Retina (tissue), 1 donor: ENCODE measurements at regions not wholly inside any gene's neighbourhood (a gene's known extent, or its start where the extent isn't known, plus 50 kb on each side); places are given as distances from the start of the nearest gene placed in this dataset.
"Not testable (repeated sequence)": the region's sequence is repeated elsewhere in the genome, so short reads cannot be mapped to it uniquely, and the experiment has no call there.

Source experiments
- DNase-seq: peaks from one replicate; pipeline ENCODE4 v3.0.0-alpha.2; 2016

GRCh38 chr10:105770524-105771212 lies 1129.6 kb downstream of the SORCS3 start:
- no peak for DNase-seq

- no peak for DNase-seq
Observed at GRCh38 chr10:105769248-105770184, 1128.4 kb downstream of the SORCS3 start.

- no peak for DNase-seq
Observed at GRCh38 chr10:105763611-105764010, 1122.5 kb downstream of the SORCS3 start.

- peak; percentile 40 for DNase-seq
Observed at GRCh38 chr10:105761576-105762260, 1120.6 kb downstream of the SORCS3 start.

GRCh38 chr10:105759669-105760068 lies 1118.6 kb downstream of the SORCS3 start:
- DNase-seq = peak; percentile 70

- DNase-seq = no peak
Observed at GRCh38 chr10:105758209-105758998, 1117.3 kb downstream of the SORCS3 start.

GRCh38 chr10:105757302-105757701 lies 1116.2 kb downstream of the SORCS3 start:
- DNase-seq = no peak

GRCh38 chr10:105756386-105756785 lies 1115.3 kb downstream of the SORCS3 start:
- DNase-seq = no peak

- DNase-seq = no peak
Observed at GRCh38 chr10:105751688-105752087, 1110.6 kb downstream of the SORCS3 start.

GRCh38 chr10:105745596-105746148 lies 1104.6 kb downstream of the SORCS3 start:
- no peak for DNase-seq

- DNase-seq = no peak
Observed at GRCh38 chr10:105743343-105744056, 1102.4 kb downstream of the SORCS3 start.

- DNase-seq = no peak
Observed at GRCh38 chr10:105742923-105743322, 1101.8 kb downstream of the SORCS3 start.

GRCh38 chr10:105742184-105742583 lies 1101.1 kb downstream of the SORCS3 start:
- no peak for DNase-seq

GRCh38 chr10:105734479-105734878 lies 1093.4 kb downstream of the SORCS3 start:
- DNase-seq = no peak

- no peak for DNase-seq
Observed at GRCh38 chr10:105733924-105734323, 1092.8 kb downstream of the SORCS3 start.

GRCh38 chr10:105729428-105729827 lies 1088.3 kb downstream of the SORCS3 start:
- DNase-seq = no peak

GRCh38 chr10:105727586-105727985 lies 1086.5 kb downstream of the SORCS3 start:
- not testable (repeated sequence) for DNase-seq

GRCh38 chr10:105727131-105727530 lies 1086.0 kb downstream of the SORCS3 start:
- no peak for DNase-seq

GRCh38 chr10:105726149-105726548 lies 1085.1 kb downstream of the SORCS3 start:
- no peak for DNase-seq

- no peak for DNase-seq
Observed at GRCh38 chr10:105725007-105725406, 1083.9 kb downstream of the SORCS3 start.

GRCh38 chr10:105718207-105718995 lies 1077.3 kb downstream of the SORCS3 start:
- DNase-seq = no peak
